ENCODE measurements at regions not wholly inside any gene's neighbourhood (a gene's known extent, or its start where the extent isn't known, plus 50 kb on each side); places are given as distances from the start of the nearest gene placed in this dataset.

GRCh38 chr1:4056422-4056821 lies 156.3 kb upstream of the C1orf174 start:
- Histone ChIP-seq H3K79me2 (ENCODE audit: control insufficient read depth, low read length) (no peaks in the 10 kb centered on the region), H4K20me1 (ENCODE audit: control insufficient read depth, insufficient read depth, low read depth, low read length) (no peaks in the 10 kb centered on the region), H3K4me3 (ENCODE audit: low read length) (no peak overlapping the region), H3K9me2 (replicated peaks; ENCODE audit: control insufficient read depth, low read length) (no peaks in the 10 kb centered on the region), H3K4me2 (ENCODE audit: low read length) (no peak overlapping the region), H3K27ac (ENCODE audit: low read depth, low read length) (no peak overlapping the region), H3K36me3 (ENCODE audit: control insufficient read depth, low read length) (no peaks in the 10 kb centered on the region), H3K9me3 (ENCODE audit: control insufficient read depth, insufficient read depth, low read length) (no peaks in the 10 kb centered on the region), H3F3A (ENCODE audit: control insufficient read depth, insufficient read depth) (no peaks in the 10 kb centered on the region), H3K4me1 (ENCODE audit: control insufficient read depth, low read length) (peaks cover 61% of the 10 kb centered on the region), H3K27me3 (ENCODE audit: control insufficient read depth, low read length) (no peaks in the 10 kb centered on the region)
- TF ChIP-seq EZH2phosphoT487 (IDR thresholded peaks at IDR 0.05; ENCODE audit: borderline replicate concordance, low read length): no peak
- no peak for TF ChIP-seq CTCF (IDR thresholded peaks at IDR 0.05; ENCODE audit: low read depth, low read length, poor library complexity, severe bottlenecking)

- Histone ChIP-seq H3K9me3 (ENCODE audit: control insufficient read depth, insufficient read depth, low read length) (no peaks in the 10 kb centered on the region), H3K36me3 (ENCODE audit: control insufficient read depth, low read length) (no peaks in the 10 kb centered on the region), H3K4me3 (ENCODE audit: low read length) (no peak overlapping the region), H3K4me1 (ENCODE audit: control insufficient read depth, low read length) (peaks cover 61% of the 10 kb centered on the region), H3K4me2 (ENCODE audit: low read length) (no peak overlapping the region), H3F3A (ENCODE audit: control insufficient read depth, insufficient read depth) (no peaks in the 10 kb centered on the region), H3K27me3 (ENCODE audit: control insufficient read depth, low read length) (no peaks in the 10 kb centered on the region), H3K79me2 (ENCODE audit: control insufficient read depth, low read length) (no peaks in the 10 kb centered on the region), H4K20me1 (ENCODE audit: control insufficient read depth, insufficient read depth, low read depth, low read length) (no peaks in the 10 kb centered on the region), H3K9me2 (replicated peaks; ENCODE audit: control insufficient read depth, low read length) (no peaks in the 10 kb centered on the region), H3K27ac (ENCODE audit: low read depth, low read length) (no peak overlapping the region)
- TF ChIP-seq EZH2phosphoT487 (IDR thresholded peaks at IDR 0.05; ENCODE audit: borderline replicate concordance, low read length): no peak
- TF ChIP-seq CTCF (IDR thresholded peaks at IDR 0.05; ENCODE audit: low read depth, low read length, poor library complexity, severe bottlenecking): no peak
Measured at GRCh38 chr1:4056989-4057388, 156.9 kb upstream of the C1orf174 start.

- no peaks in the 10 kb centered on the region for H3K79me2 ChIP-seq (ENCODE audit: control insufficient read depth, low read length)
- no peak overlapping the region for H3K27ac ChIP-seq (ENCODE audit: low read depth, low read length)
- TF ChIP-seq CTCF (IDR thresholded peaks at IDR 0.05; ENCODE audit: low read depth, low read length, poor library complexity, severe bottlenecking): no peak
- no peak for TF ChIP-seq EZH2phosphoT487 (IDR thresholded peaks at IDR 0.05; ENCODE audit: borderline replicate concordance, low read length)
- H3K9me3 ChIP-seq (ENCODE audit: control insufficient read depth, insufficient read depth, low read length): no peaks in the 10 kb centered on the region
- no peaks in the 10 kb centered on the region for H3K27me3 ChIP-seq (ENCODE audit: control insufficient read depth, low read length)
- no peak overlapping the region for H3K4me3 ChIP-seq (ENCODE audit: low read length)
- H3F3A ChIP-seq (ENCODE audit: control insufficient read depth, insufficient read depth): no peaks in the 10 kb centered on the region
- H3K4me2 ChIP-seq (ENCODE audit: low read length): no peak overlapping the region
- H3K9me2 ChIP-seq (replicated peaks; ENCODE audit: control insufficient read depth, low read length): no peaks in the 10 kb centered on the region
- no peaks in the 10 kb centered on the region for H3K36me3 ChIP-seq (ENCODE audit: control insufficient read depth, low read length)
- H3K4me1 ChIP-seq (ENCODE audit: control insufficient read depth, low read length): peaks cover 60% of the 10 kb centered on the region
- no peaks in the 10 kb centered on the region for H4K20me1 ChIP-seq (ENCODE audit: control insufficient read depth, insufficient read depth, low read depth, low read length)
Measured at GRCh38 chr1:4057603-4058002, 157.5 kb upstream of the C1orf174 start.

- TF ChIP-seq EZH2phosphoT487 (IDR thresholded peaks at IDR 0.05; ENCODE audit: borderline replicate concordance, low read length) (no peak), CTCF (IDR thresholded peaks at IDR 0.05; ENCODE audit: low read depth, low read length, poor library complexity, severe bottlenecking) (no peak)
- peak overlapping the region; percentile 46 for H3K4me2 ChIP-seq (ENCODE audit: low read length)
- no peaks in the 10 kb centered on the region for H3K36me3 ChIP-seq (ENCODE audit: control insufficient read depth, low read length)
- no peaks in the 10 kb centered on the region for H3K79me2 ChIP-seq (ENCODE audit: control insufficient read depth, low read length)
- peaks cover 56% of the 10 kb centered on the region for H3K4me1 ChIP-seq (ENCODE audit: control insufficient read depth, low read length)
- no peak overlapping the region for H3K27ac ChIP-seq (ENCODE audit: low read depth, low read length)
- H3K9me3 ChIP-seq (ENCODE audit: control insufficient read depth, insufficient read depth, low read length): no peaks in the 10 kb centered on the region
- no peaks in the 10 kb centered on the region for H3F3A ChIP-seq (ENCODE audit: control insufficient read depth, insufficient read depth)
- no peak overlapping the region for H3K4me3 ChIP-seq (ENCODE audit: low read length)
- H4K20me1 ChIP-seq (ENCODE audit: control insufficient read depth, insufficient read depth, low read depth, low read length): no peaks in the 10 kb centered on the region
- H3K27me3 ChIP-seq (ENCODE audit: control insufficient read depth, low read length): no peaks in the 10 kb centered on the region
- no peaks in the 10 kb centered on the region for H3K9me2 ChIP-seq (replicated peaks; ENCODE audit: control insufficient read depth, low read length)
Measured at GRCh38 chr1:4058122-4058521, 158.1 kb upstream of the C1orf174 start.

All from DOHH2 (cell line).